ENCODE measurements at regions not wholly inside any gene's neighbourhood (a gene's known extent, or its start where the extent isn't known, plus 50 kb on each side); places are given as distances from the start of the nearest gene placed in this dataset.

GRCh38 chr2:71861186-71862160, 286.2 kb downstream of the CYP26B1 start:
- no peak for TF ChIP-seq POLR2AphosphoS5 (IDR thresholded peaks at IDR 0.05; ENCODE audit: low read depth, low read length)
- TF ChIP-seq, protein P1, sequence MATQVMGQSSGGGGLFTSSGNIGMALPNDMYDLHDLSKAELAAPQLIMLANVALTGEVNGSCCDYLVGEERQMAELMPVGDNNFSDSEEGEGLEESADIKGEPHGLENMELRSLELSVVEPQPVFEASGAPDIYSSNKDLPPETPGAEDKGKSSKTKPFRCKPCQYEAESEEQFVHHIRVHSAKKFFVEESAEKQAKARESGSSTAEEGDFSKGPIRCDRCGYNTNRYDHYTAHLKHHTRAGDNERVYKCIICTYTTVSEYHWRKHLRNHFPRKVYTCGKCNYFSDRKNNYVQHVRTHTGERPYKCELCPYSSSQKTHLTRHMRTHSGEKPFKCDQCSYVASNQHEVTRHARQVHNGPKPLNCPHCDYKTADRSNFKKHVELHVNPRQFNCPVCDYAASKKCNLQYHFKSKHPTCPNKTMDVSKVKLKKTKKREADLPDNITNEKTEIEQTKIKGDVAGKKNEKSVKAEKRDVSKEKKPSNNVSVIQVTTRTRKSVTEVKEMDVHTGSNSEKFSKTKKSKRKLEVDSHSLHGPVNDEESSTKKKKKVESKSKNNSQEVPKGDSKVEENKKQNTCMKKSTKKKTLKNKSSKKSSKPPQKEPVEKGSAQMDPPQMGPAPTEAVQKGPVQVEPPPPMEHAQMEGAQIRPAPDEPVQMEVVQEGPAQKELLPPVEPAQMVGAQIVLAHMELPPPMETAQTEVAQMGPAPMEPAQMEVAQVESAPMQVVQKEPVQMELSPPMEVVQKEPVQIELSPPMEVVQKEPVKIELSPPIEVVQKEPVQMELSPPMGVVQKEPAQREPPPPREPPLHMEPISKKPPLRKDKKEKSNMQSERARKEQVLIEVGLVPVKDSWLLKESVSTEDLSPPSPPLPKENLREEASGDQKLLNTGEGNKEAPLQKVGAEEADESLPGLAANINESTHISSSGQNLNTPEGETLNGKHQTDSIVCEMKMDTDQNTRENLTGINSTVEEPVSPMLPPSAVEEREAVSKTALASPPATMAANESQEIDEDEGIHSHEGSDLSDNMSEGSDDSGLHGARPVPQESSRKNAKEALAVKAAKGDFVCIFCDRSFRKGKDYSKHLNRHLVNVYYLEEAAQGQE (IDR thresholded peaks at IDR 0.05; ENCODE audit: insufficient read depth in 1 of 2, low read depth in 2 of 2, low read length in 2 of 2) = no peak
- TF ChIP-seq TAF1 (IDR thresholded peaks at IDR 0.05; ENCODE audit: borderline replicate concordance, insufficient read depth, low read length) = no peak
- no peak for TF ChIP-seq SIN3A (IDR thresholded peaks at IDR 0.05; ENCODE audit: borderline replicate concordance, insufficient read depth, low read length)
